HG02852 (cell line): ENCODE measurements at regions not wholly inside any gene's neighbourhood (a gene's known extent, or its start where the extent isn't known, plus 50 kb on each side); places are given as distances from the start of the nearest gene placed in this dataset.
A peak's percentile ranks its signal among the peaks of the same experiment; 100 is the strongest.

Source experiments
- ATAC-seq: cut with Tn5 transposase; IDR thresholded peaks from one replicate; pipeline ENCODE4 v1.9.1; 2021; ENCODE audit warnings: mild to moderate bottlenecking, moderate library complexity; ENCODE audit not compliant: unreplicated experiment

GRCh38 chr5:159420940-159421339 lies 90.7 kb upstream of the IL12B start:
- no peak for ATAC-seq

- ATAC-seq, result no peak
Measured at GRCh38 chr5:159422361-159422760, 92.1 kb upstream of the IL12B start.

GRCh38 chr5:159422910-159423309 lies 92.6 kb upstream of the IL12B start:
- no peak for ATAC-seq

GRCh38 chr5:159424123-159424522 lies 93.8 kb upstream of the IL12B start:
- peak; percentile 35 for ATAC-seq

GRCh38 chr5:159426694-159427093 lies 96.4 kb upstream of the IL12B start:
- no peak for ATAC-seq

- peak; percentile 75 for ATAC-seq
Measured at GRCh38 chr5:159427180-159428012, 97.1 kb upstream of the IL12B start.

GRCh38 chr5:159430361-159431012 lies 100.2 kb upstream of the IL12B start:
- ATAC-seq, result peak; percentile 36

- no peak for ATAC-seq
Measured at GRCh38 chr5:159435855-159436254, 105.6 kb upstream of the IL12B start.

- ATAC-seq, result no peak
Measured at GRCh38 chr5:159438092-159438491, 107.8 kb upstream of the IL12B start.

GRCh38 chr5:159439002-159439401 lies 108.7 kb upstream of the IL12B start:
- ATAC-seq, result no peak

- ATAC-seq, result peak; percentile 65
Measured at GRCh38 chr5:159440235-159440634, 109.9 kb upstream of the IL12B start.

- no peak for ATAC-seq
Measured at GRCh38 chr5:159440968-159441367, 110.7 kb upstream of the IL12B start.

- no peak for ATAC-seq
Measured at GRCh38 chr5:159441441-159441840, 111.2 kb upstream of the IL12B start.

GRCh38 chr5:159442206-159442850 lies 112.0 kb upstream of the IL12B start:
- ATAC-seq, result no peak

GRCh38 chr5:159444441-159445082 lies 114.3 kb upstream of the IL12B start:
- ATAC-seq, result no peak

GRCh38 chr5:159447116-159447515 lies 116.8 kb upstream of the IL12B start:
- no peak for ATAC-seq

- no peak for ATAC-seq
Measured at GRCh38 chr5:159448841-159449407, 118.6 kb upstream of the IL12B start.

- ATAC-seq, result no peak
Measured at GRCh38 chr5:159449925-159450324, 119.6 kb upstream of the IL12B start.

GRCh38 chr5:159450417-159450816 lies 120.1 kb upstream of the IL12B start:
- ATAC-seq, result no peak

GRCh38 chr5:159451197-159452052 lies 121.1 kb upstream of the IL12B start:
- ATAC-seq, result no peak
